NCI-H1436 (cell line): ENCODE measurements at regions not wholly inside any gene's neighbourhood (a gene's known extent, or its start where the extent isn't known, plus 50 kb on each side); places are given as distances from the start of the nearest gene placed in this dataset.
"Not testable (repeated sequence)": the region's sequence is repeated elsewhere in the genome, so short reads cannot be mapped to it uniquely, and the experiment has no call there.

Source experiments
- DNase-seq: peaks from one replicate; lab custom pipeline; 2025; lab: John Stamatoyannopoulos, UW

DNA sequence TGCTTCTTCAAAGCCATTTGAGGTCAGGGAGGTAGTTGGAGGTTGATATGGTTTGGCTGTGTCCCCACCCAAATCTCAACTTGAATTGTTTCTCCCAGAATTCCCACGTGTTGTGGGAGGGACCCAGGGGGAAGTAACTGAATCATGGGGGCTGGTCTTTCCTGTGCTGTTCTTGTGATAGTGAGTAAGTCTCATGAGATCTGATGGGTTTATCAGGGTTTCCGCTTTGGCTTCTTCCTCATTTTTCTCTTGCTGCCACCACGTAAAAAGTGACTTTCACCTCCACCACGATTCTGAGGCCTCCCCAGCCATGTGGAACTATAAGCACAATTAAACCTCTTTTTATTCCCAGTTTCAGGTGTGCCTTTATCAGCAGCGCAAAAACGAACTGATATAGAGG, 62.5 kb upstream of the NFE2L3 start:
- DNase-seq = not testable (repeated sequence)

DNA sequence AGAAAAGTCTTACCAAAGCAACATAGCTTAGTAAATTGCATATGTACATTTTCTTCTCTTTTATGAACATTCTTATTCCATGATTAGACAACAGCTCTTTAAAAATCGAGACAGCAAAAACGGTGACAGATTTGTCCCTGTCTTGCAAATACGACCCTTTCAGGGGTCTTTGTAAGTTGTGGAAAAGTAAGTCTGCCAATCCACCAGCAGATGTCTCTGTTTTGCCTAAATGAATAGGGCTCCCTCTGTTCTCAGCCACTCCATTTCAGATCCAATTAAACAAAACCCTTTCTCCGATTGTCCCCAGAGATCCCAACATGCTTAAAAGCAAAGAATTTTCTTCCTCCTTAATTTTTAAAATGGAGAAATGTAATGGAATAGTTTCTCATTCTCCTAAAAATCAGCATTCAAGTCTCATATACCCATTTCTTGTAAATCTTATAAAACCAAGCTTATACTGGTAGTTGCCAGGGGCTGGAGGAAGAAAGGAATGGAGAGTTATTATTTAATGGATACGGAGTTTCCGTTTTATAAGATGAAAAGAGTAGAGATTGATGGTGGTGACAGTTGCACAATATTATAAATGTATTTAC, 61.0 kb upstream of the NFE2L3 start:
- peak; percentile 79 for DNase-seq

GRCh38 chr7:26091933-26092332, 60.1 kb upstream of the NFE2L3 start:
- no peak for DNase-seq

DNA sequence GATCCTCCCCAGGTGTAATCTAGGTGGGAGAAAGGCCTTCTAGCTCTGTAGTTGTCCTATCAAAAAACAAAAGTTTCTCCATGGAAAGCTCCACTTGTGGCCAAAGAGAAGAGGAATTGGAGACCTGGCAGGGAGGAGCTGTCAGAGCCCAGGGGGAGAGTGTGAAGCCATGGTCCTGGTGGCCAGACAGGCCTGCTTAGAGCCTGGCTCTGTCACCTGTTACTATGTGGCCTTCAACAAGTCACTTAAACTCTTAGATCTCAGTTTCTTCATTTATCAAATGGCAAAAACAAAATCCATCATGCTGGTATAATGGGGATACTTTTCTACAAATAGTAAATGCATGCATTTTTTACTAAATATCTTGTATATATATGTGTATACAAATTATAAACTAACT, 59.0 kb upstream of the NFE2L3 start:
- no peak for DNase-seq

GRCh38 chr7:26096136-26096535, 55.9 kb upstream of the NFE2L3 start:
- no peak for DNase-seq

DNA sequence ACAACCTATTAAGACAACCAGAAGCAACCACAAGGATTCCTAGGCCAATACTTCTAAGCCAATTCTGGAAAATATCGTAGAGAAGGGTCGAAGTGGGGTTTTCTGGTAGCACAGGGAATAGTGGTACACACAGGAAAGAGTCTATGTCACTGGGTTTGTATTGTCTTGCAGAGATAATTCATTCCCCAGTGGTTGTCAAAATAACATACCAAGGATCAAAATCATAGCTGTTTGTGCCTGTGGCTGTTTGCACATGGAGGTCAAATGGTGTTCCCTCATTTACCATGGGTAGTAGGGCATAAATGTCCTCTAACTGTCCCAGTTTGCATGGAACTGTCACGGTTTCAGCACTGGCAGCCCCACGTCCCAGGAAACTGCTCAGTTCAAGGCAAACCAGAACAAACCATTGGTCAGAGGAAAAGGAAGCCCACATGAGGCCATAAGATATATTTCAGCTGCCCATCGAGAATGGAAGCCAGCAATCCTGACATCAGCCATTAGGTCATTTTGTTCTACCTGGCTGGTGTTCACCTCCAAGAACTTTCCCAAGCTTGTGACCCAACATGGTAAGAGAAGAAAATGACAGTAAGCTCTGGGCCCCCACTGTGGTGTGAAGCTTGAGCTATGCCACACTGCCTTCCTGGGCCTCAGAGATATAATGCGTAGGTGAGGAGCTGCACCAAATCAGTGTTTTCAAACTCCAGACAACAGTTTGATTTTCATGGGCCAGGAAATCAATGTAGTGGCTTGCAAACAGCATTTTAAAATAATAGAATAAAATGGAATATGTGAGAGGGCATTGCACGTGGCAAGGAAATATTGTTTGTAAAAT, 53.9 kb upstream of the NFE2L3 start:
- DNase-seq = no peak

DNA sequence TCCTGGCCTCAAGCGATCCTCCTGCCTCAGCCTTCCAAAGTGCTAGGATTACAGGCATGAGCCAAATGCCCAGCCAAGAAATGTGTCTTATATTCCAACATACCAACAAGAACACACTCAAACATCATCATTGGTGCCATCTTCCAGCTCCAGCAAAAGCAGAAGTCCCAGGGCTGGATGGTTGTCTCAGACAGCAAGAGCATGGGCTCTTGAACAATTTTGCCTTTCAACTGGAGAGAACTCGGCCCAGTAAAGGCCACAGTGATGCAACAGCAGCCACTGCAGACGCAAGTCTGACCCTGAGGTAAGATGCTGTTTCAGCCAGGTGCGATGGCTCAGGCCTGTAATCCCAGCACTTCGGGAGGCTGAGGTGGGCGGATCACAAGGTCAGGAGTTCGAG, 52.8 kb upstream of the NFE2L3 start:
- DNase-seq = no peak

GRCh38 chr7:26100406-26101339, 51.3 kb upstream of the NFE2L3 start:
- no peak for DNase-seq

GRCh38 chr7:26101361-26102151, 50.4 kb upstream of the NFE2L3 start:
- DNase-seq = no peak

DNA sequence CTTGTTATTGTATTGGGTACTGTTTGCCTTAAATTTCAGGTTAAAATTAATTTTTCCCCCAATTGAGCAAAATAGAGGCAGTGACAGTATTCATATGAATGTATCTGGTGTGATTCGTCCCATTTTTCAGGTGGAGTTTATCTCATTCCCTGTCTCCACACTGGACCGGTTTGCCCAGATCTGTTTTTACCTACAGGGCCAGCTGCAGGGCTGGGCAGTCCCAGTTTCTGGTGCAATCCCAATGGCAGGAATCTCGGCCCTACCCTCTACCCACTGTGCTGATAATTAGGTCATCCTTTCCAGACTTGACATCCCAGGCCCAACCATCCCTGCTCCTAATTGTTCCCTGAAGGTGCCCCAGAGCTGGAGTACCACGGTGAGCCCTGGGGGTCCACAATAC, 49.8 kb upstream of the NFE2L3 start:
- DNase-seq = no peak
